HG02588 (cell line): ENCODE measurements at regions not wholly inside any gene's neighbourhood (a gene's known extent, or its start where the extent isn't known, plus 50 kb on each side); places are given as distances from the start of the nearest gene placed in this dataset.
"Not testable (repeated sequence)": the region's sequence is repeated elsewhere in the genome, so short reads cannot be mapped to it uniquely, and the experiment has no call there.

ENCODE experiments used
- ATAC-seq: cut with Tn5 transposase; IDR thresholded peaks from one replicate; pipeline ENCODE4 v1.9.1; 2021; ENCODE audit warnings: mild to moderate bottlenecking, moderate library complexity; ENCODE audit not compliant: unreplicated experiment

DNA sequence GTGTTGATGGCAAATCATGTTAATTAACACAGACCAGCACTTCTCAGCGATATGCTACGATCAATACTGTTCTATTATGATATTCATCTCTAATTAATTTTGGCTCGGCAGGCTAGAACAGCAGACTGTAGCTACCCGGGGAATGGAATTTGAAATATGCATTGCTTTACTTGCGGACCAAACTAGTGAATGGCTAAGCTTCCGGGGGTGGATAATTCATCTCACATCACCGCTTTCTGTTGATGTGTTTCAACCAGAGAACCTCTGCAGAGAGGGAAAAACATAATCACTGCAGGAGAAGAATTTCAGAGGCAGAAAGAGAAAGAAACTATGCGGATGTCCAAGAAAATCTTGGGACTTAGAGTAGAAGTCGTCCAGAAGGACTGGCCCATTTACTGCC, 490.9 kb downstream of the STK39 start:
- ATAC-seq: no peak

DNA sequence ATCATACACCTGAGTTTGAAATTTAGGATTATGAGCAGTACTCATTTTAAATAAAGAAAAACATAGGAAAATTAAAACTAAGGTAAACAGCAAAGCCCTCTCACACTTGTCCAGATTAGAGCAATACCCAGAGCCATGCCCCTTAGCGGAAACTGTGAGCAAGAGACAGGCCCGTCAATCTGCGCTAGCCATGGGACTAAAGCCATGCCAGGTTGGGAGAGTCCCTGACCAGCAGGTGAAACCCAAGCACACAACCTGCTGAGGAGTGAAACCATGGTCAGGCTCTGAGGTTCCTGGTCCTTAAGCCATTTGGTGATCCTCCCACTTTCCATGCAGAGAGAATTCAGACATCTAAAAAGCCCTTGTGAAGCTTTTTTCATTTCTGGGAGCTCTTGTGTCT, 494.3 kb downstream of the STK39 start:
- no peak for ATAC-seq

DNA sequence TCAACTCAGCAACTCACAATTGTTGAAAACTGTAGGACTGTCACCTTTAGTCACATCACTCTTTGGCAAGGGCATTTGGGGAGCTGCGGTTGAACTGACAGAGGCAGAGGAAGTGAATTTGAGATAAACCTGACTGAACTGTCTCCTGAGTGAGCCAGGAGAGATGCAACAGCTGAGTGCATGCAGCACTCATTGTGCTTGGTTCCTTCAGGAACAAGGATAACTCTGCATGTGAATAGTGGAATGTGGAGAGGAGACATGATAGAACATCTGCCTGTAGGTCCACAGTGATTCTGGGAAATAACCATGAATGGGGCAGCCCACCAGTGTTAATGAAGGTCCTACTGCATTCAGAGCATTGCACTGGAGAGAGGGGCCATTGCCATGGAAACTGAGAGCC, 494.7 kb downstream of the STK39 start:
- no peak for ATAC-seq

DNA sequence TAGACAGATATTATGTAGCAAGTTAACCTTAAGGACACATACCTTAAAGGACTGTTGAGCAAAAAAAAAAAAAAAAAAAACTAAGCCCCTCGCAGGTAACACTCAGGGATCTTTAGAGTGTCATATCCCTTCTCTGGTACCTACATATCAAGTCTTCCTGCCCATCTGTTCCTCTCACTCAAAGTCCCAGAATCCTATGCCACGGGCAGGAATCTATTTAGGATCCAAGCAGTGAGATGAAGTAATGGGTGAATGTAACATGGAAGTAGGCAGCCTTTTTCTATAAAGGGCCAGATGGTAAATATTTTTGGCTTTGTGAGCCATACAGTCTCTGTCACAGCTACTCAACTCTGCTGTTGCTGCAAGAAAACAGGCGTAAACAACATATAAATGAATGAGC, 496.7 kb downstream of the STK39 start:
- no peak for ATAC-seq

DNA sequence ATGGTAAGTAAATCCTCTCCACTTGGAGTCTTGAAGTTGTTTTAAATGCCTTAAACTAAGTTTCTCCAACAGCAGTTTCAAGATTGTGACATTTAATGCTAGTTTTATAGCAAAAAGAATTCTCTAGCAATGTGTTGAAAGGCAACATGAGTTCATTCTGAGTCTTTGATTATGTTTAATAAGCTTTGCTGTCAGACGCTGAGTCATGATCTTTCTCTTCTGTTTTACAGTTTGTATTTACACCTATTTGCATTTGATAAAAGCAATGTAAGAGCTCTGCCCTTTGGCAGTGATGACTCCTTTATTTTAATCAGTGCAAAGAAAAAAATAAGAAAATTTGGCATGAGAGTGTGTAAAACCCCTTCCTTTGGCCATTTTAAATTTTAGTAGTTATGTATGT, 497.7 kb downstream of the STK39 start:
- ATAC-seq: no peak

DNA sequence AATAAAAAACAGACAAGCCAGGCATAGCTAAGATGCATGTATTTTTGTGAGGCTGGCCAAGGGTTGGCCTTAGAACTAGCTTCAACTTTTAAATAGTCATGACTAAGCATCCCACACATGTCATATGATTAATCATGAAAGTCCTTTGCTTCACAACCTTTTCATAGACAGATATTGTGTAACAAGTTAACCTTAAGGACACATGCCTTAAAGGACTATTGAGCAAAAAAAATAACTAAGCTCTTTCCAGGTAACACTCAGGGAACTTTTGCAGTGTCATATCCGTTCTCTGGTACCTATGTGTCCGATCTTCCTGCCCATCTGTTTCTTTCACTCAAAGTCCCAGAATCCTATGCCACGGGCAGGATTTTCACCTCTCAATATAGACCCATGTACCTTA, 498.4 kb downstream of the STK39 start:
- ATAC-seq: no peak

DNA sequence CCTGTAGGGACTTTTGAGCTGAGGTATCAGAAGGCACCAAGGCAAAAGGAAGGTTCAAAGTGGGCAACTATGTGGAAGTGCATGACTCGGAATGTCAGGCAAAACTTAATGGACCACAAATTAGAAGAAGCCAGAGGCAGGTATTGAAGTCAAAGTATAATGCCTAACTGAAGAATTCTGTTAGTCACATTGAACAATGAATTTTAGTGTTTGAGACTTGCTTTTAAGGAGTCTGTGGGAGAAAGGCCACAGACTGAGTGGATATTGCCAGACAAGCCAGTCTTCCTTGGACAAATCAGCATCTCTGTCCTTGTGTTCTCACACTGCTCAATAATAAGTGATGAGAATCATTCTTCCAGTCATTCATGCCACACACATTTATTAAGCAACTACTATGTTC, 498.9 kb downstream of the STK39 start:
- ATAC-seq: no peak

DNA sequence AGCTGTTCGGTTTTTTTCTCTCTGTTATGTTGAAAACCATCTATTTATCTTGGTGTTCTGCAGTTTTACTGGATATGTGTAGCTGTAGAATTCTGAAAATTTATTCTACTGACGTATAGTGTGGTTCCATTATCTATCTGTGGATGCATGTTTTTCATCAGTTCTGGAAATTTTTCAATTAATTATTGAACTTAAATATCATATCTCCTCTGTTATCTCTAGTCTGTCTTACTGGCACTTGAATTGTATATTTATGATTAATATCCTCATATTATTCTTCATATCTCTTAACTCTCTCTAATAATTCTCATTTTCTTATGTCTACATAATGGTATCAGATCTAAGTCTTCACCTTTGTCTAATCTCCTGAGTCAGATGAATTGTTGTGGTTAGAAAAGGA, 501.7 kb downstream of the STK39 start:
- ATAC-seq: no peak

DNA sequence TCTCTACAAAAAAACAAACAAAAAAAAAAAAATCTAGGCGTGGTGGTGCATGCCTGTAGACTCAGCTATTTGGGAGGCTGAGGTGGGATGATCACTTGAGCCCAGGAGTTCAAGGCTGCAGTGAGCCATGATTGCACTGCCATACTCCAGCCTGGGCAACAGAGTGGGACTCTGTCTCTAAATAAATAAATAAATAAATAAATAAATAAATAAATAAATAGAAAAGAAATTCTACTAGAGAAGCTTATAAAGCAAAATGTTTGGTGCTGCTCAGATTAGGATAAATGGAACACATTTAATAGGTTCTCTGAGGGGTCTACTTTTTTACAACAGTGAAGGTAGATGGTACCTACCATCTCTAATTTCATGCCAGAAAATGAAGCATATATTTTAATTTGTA, 507.5 kb downstream of the STK39 start:
- not testable (repeated sequence) for ATAC-seq

DNA sequence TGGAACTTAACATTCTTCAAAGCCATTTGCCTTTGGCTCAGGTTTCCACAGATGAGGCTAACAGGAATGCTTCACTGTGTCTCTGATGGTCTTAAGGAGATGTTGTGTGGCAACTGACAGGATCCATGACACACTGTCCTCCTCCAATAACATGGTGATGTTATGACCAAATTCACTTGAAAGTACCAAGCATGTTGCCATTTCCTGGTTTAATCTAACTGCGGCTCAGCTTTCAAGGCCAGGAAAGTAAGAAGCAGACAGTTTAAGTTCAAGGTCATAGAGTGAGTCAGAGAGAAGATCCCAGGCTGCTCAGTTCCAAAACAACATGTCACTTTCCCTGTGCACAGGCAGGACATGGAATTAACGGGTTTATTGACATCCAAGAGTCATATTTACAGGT, 513.6 kb downstream of the STK39 start:
- no peak for ATAC-seq

DNA sequence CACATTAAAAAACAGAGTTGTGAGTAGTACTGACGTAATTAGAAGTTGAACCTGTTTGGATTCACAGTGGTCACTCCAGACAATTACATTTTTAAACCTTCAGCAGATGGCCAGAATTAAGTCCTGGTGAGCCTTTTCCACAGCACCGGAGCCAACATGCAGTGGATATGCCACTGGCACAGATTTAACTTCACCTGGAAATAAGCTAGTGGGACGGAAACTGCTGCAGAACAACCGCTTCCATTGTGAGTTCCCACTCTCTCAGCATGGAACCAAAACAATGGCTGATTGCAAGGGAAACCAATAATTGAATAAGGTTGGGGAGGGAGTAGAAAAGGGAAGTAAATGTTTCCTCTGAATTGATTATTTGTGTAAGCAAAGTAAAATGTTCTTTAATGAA, 515.1 kb downstream of the STK39 start:
- ATAC-seq: no peak

DNA sequence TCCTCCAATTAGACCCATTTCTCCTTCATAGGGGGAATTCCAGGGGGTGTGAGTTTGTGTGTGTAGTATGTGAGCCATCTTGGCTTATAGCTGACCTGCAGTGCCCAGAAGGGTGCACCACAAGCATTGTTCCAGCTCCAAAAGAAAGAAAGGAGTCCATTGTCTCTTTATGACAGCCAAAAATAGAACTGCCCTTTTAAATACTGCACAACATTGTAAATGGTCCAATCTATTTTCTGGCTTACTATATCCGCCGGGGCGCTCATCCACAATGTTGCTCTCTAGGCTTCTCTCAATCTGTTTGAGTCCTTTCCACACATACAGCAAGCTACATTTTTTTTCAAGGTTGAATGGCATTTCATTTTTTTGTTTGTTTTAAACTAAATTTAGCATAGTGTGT, 517.5 kb downstream of the STK39 start:
- ATAC-seq: no peak

DNA sequence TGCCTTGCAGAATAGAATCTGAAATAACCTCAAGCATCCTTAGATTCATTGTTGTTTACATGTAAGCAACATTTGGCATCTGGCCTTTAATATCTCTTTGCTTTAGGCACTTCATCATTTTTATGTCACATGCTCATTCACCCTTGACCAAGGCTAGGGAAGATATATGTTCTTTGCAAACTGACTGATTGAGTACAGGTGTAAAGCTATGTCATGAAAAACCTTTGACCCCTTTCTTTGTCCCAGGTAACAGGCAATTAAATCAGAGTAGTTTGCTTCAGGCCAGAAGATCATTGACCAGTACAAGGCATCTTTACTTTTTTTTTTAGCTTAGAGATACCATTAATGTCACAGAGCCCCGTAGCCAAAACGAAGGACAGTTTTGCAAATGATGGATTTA, 520.6 kb downstream of the STK39 start:
- no peak for ATAC-seq

DNA sequence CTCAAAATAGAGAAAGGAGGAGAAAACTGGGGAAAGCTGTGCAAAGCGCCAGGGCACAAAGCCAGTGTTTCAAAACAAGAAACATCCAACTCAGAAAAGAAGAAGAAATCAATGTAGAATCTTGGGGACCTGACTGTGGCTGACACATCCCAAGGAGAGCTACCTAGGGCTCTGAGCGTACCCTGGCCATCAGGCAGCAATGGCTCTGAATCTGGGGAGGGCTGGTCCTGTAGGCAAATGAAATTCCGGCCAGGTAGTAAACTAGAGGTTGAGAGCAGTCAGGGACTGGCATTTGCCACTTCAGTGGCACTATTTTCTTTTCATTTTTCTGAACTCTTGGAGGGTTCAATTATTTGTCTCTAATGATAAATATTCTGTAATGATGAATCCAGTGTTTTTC, 525.8 kb downstream of the STK39 start:
- ATAC-seq: no peak

DNA sequence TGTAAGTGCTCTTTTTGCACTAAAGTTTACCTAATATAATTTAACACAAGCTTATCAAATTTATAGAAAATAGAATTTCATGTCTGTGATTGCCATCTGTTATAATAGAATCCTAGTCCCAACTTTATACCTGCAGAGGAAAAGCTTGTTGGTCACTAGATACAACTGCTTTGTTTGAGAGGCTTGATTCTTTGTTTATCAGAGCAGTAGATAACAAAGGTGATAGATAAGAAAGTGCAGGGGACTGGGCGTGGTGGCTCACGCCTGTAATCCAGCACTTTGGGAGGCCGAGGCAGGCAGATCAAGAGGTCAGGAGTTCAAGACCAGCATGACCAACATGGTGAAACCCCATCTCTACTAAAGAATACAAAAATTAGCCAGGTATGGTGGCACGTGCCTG, 528.0 kb downstream of the STK39 start:
- ATAC-seq: no peak

DNA sequence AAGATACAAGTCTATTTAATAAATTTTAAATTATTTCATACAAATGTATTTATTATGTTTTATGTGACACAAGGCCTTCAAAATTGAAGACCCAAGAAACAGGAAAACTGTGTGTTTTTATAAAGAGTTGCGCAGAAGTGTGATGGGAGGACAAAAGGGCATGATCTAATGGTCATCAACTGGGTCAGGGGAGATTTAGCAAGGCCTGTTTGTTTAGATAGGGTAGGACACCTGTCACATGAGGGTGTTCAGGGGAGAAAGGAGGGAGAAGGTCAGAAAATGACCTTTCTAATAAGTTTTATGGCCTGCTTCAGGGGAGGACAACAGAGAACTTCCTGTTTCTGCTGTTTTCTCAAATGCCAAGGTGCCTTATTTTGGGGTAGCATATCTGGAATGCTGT, 528.8 kb downstream of the STK39 start:
- no peak for ATAC-seq

DNA sequence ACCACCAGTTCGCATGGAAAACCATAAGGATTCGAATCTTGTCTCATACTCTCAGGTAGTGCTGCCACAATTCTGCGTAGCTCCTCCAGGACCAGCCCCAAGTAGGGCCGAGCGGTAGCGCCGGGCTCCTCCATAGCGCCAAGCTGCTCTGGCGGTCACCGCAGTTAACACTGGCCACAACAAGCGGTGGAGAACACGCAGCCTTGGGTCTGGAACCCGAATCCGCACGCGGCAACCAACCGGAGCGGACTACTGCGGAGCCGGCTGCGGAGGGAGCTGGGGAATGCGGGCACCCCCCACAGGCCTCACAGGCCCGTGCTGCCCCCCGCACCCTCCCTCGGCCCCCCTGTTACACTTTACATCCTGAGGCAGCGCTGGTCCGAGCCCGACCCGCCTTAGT, 531.5 kb downstream of the STK39 start:
- no peak for ATAC-seq

DNA sequence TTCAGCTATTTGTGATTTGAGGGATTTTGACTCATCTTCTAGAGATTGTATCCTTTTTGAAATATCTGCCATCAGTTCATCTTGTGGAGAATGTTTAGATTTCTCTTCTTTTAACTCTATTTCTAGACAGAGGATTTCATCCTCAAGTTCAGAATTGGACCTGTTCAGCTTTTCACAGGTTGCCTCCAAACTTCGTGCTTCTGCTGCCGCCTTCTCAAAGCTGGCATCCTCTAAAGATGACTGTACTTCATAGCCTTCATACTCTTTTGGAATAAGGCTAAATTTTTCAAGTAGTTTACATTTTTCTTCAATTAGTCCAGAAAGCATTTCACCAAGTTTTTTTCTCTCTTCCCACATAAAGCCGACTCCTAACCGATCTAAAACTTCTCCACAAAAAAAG, 531.9 kb downstream of the STK39 start:
- not testable (repeated sequence) for ATAC-seq

DNA sequence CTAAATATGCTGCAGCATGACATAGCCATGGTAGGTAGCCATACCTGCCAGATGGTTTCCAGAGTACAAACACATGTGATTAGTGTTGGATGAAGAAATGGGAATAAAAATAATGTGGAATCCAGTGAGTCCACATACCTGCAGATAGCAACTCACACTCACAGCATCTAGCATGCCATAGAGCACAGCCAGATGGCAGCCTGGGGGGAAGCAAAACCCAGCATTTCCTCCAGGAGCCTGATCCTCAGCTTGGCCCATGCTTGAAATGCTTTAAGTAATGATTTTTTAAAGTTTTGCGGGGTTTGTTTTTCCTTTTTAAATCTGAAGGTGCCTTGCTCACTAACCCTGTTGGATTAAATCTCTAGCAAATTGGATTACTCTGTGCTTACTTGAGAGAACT, 535.1 kb downstream of the STK39 start:
- no peak for ATAC-seq

DNA sequence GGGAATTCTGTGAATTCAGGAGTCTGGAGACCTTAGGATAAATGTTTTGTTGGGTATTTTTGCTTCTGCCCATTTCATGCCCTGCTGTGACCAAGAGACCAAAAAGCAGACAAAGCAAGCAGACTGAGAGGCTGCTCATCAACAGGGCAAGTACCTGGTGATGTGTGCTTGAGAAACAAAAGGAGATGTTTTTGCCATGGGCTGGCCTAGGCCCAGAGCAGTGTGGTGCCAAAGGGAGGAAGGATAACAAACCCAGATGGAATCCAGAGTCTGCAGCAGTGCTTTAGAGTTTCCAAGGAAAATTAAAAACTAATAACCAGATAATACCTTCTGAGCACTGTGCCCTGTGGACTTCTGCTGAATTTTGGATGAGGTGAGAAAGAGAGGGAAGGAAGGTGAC, 538.4 kb downstream of the STK39 start:
- ATAC-seq: no peak

DNA sequence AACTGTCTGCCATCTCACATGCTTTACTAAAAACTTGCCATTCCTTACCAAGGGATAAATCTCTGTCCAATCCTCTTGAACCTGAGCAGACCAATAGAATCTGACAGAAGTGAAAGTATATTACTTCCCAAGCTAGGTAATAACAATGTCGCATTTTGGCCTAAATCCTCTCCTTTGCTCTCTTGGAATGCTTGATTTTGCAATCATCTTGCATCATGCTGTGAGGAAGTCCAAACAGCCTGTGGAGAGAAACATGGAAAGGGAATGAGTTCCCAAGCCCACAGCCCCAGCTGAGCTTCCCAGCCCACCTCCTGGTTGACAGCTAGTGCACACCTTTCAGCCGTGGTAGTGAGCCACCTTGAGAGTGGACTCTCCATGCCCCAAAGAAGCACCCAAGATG, 540.6 kb downstream of the STK39 start:
- no peak for ATAC-seq

DNA sequence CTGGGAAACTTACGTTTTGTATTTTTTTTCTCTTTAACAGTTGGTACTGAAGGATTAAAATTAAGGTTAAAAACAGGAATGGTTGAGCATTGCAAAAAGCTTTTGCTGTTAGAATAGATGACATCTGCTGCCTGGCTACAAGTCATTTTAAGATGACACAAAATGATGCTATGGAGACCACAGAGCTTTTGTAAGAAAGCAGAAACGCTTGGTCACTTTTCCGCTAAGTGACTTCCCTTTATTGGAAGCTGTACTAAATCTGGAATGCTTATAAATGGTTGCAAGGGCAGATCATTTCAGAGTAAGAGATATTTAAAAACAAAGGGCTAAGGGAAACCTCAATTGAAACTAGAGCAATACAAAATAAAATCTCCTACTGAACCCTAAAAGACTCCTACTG, 544.0 kb downstream of the STK39 start:
- ATAC-seq: no peak

DNA sequence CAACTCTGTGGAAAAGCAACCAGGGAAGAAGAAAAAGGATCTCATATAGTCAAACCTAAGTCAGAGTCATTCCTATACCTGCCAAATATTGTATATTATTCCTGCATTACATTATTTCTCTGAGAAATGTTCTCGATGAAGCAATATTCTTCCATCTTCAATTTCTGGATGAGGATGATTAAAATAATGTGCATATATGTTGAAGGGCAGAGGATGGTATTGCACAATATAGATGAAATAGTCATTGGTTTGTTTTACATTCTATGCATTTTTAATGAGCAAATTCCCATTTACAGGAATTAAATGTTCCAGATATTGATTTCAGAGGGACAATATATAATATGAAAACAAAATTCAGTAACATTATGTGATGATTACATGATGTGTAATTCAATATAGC, 545.2 kb downstream of the STK39 start:
- ATAC-seq: no peak

DNA sequence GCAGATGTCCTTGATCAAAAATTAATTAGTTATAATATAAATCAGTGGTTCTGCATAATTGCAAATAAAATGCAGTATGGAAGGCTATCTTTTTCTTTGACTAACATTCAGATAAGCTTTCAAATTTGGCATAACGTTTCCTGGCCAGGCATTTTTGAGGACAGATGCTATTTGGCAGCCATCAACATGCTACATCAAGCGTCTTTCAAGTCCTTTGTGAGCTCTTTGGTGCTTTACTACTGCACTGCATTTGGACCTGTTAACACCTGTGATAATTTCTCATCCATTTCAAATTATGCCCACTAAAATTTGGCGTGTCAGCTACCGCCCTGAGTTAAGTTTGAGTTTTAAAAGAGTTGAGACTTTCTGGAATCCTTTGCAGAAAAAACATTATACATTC, 545.7 kb downstream of the STK39 start:
- ATAC-seq: no peak
